ENCODE measurements at regions not wholly inside any gene's neighbourhood (a gene's known extent, or its start where the extent isn't known, plus 50 kb on each side); places are given as distances from the start of the nearest gene placed in this dataset.

- TF ChIP-seq, protein P1, sequence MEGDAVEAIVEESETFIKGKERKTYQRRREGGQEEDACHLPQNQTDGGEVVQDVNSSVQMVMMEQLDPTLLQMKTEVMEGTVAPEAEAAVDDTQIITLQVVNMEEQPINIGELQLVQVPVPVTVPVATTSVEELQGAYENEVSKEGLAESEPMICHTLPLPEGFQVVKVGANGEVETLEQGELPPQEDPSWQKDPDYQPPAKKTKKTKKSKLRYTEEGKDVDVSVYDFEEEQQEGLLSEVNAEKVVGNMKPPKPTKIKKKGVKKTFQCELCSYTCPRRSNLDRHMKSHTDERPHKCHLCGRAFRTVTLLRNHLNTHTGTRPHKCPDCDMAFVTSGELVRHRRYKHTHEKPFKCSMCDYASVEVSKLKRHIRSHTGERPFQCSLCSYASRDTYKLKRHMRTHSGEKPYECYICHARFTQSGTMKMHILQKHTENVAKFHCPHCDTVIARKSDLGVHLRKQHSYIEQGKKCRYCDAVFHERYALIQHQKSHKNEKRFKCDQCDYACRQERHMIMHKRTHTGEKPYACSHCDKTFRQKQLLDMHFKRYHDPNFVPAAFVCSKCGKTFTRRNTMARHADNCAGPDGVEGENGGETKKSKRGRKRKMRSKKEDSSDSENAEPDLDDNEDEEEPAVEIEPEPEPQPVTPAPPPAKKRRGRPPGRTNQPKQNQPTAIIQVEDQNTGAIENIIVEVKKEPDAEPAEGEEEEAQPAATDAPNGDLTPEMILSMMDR (IDR thresholded peaks at IDR 0.05 in 8 of 11, conservative IDR thresholded peaks at IDR 0.05 in 3 of 11) = no peak
- TF ChIP-seq POLR2A (IDR thresholded peaks at IDR 0.05) (no peak), POLR2AphosphoS5 (IDR thresholded peaks at IDR 0.05) (no peak)
Measured at GRCh38 chr13:40287428-40287827, 379.0 kb downstream of the FOXO1 start.
